ENCODE measurements at regions not wholly inside any gene's neighbourhood (a gene's known extent, or its start where the extent isn't known, plus 50 kb on each side); places are given as distances from the start of the nearest gene placed in this dataset.

GRCh38 chr17:55829995-55830612 is 79.3 kb downstream of the PCTP start:
- H3K27me3 Mint-ChIP-seq, result peaks cover 1% of the 10 kb centered on the region
- H3K36me3 Mint-ChIP-seq (ENCODE audit: low read depth), result no peaks in the 10 kb centered on the region
- no peak overlapping the region for H3K27ac Mint-ChIP-seq
- no peaks in the 10 kb centered on the region for H3K9me3 Mint-ChIP-seq
- intact Hi-C loops (cut with micrococcal nuclease), result no loop called here
- H3K4me1 Mint-ChIP-seq, result no peaks in the 10 kb centered on the region
- no peak overlapping the region for H3K4me3 Mint-ChIP-seq
- no peak for DNase-seq

DNA sequence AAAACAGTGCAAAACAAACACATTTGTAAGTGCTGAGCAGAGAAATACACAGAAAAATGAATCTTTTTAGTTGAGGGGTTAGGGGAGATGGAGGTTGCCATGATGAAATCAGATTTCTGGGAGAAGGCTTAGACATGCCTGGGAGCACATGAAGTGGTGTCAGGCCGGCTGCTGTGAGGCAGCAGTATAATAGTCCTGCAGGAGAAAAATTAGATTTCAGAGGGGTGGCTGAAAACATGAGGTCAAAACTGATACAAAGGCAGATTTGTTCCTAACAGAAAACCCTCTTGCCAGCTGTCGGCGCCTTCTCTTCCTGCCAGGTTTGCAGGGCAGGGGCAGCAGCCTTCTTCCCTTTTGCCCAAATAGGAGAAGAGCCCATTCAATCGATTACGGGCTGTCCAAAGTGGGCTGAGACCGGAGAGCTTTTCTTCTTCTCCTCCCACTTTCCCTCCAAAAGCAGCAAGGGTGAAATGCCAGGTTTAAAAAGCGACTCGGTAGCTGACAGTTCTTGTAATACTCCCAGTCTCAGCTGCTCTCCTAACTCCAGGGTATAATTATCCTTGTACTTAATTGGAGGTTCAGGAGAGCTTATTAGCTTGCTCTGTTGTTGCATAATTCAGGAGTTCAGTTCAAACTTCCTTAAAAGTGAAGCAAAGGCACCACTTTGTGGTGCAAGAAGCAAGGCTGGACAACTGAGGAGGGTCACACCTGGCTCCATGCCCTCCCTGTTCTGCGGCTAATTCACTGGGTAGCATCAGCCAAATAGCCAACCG is 80.0 kb downstream of the PCTP start:
- intact Hi-C loops (cut with micrococcal nuclease), result no loop called here
- no peaks in the 10 kb centered on the region for H3K36me3 Mint-ChIP-seq (ENCODE audit: low read depth)
- H3K9me3 Mint-ChIP-seq, result no peaks in the 10 kb centered on the region
- DNase-seq, result no peak
- no peaks in the 10 kb centered on the region for H3K4me1 Mint-ChIP-seq
- no peak overlapping the region for H3K4me3 Mint-ChIP-seq
- peaks cover 1% of the 10 kb centered on the region for H3K27me3 Mint-ChIP-seq
- H3K27ac Mint-ChIP-seq, result no peak overlapping the region

DNA sequence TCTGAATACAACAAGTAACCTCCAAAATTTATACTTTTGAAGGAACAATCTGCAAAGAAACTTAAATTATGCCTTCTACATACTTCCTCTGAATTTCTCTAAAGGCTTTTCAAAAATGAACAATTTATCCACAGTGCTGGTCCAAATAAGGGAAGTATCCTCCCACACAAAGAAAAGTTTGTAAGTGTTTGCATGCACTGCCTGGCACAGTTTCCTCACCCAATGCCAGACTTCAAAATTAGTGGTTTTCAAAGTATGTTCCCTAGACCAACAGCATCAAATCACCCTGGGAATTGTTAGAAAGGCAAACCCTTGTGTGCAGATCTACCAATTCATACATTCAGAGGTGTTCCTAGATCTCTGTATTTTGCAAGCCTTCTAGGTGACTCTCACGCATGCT is 82.5 kb downstream of the PCTP start:
- no peak for DNase-seq
- Mint-ChIP-seq H3K27ac (no peak overlapping the region), H3K4me3 (no peak overlapping the region), H3K36me3 (ENCODE audit: low read depth) (no peaks in the 10 kb centered on the region), H3K9me3 (no peaks in the 10 kb centered on the region), H3K4me1 (no peaks in the 10 kb centered on the region), H3K27me3 (peaks cover 1% of the 10 kb centered on the region)
- intact Hi-C loops (cut with micrococcal nuclease), result no loop called here

GRCh38 chr17:55842405-55843158 is 91.7 kb downstream of the PCTP start:
- H3K9me3 Mint-ChIP-seq, result no peaks in the 10 kb centered on the region
- intact Hi-C loops (cut with micrococcal nuclease), result no loop called here
- DNase-seq, result no peak
- no peak overlapping the region for H3K27ac Mint-ChIP-seq
- H3K4me3 Mint-ChIP-seq, result no peak overlapping the region
- H3K4me1 Mint-ChIP-seq, result peaks cover 2% of the 10 kb centered on the region
- H3K36me3 Mint-ChIP-seq (ENCODE audit: low read depth), result no peaks in the 10 kb centered on the region
- H3K27me3 Mint-ChIP-seq, result peaks cover 17% of the 10 kb centered on the region

DNA sequence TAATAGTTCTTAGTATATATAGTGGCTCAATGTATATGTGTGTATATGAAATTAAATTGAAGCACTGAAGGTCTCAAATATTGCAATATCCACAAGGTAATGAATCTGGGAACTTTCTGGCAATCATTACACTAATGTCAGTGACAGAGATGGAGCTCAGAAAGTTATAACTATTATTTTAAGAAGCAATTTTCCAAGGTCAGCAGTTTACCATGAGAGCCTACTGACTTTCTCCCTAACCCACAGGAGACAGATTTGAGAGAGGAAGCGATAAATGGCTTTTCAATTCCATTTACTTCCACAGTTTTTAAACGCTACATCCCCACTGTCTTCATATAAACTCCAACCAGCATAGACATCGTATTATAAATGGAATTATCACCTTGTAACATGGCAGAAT is 92.9 kb downstream of the PCTP start:
- intact Hi-C loops (cut with micrococcal nuclease), result no loop called here
- Mint-ChIP-seq H3K27ac (no peak overlapping the region), H3K4me1 (peaks cover 2% of the 10 kb centered on the region), H3K9me3 (no peaks in the 10 kb centered on the region), H3K36me3 (ENCODE audit: low read depth) (no peaks in the 10 kb centered on the region), H3K4me3 (no peak overlapping the region), H3K27me3 (peaks cover 17% of the 10 kb centered on the region)
- no peak for DNase-seq

DNA sequence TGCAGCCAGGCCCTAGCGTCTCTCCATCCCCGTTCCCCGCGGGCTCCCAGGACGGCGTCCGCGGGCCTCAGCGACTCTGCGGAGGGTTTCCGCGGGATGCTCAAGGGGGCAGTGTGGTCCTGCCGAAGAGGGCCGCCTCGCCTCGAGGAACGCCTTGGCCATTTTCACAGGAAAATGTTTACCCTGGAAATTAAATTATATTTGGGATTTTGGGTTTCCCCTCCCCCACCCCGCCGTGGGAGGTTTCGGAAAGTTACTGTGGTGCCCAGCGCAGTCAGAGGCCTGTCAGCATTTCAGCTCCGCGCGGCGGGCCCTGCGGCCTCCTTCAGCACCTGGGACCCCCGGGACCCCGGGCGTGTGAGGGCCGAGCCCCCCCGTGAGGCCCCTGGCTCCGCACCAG is 94.5 kb downstream of the PCTP start:
- H3K27ac Mint-ChIP-seq, result no peak overlapping the region
- H3K4me1 Mint-ChIP-seq, result peaks cover 2% of the 10 kb centered on the region
- peaks cover 17% of the 10 kb centered on the region for H3K27me3 Mint-ChIP-seq
- DNase-seq, result peak; percentile 65
- no peaks in the 10 kb centered on the region for H3K36me3 Mint-ChIP-seq (ENCODE audit: low read depth)
- intact Hi-C loops (cut with micrococcal nuclease), result no loop called here
- H3K9me3 Mint-ChIP-seq, result no peaks in the 10 kb centered on the region
- H3K4me3 Mint-ChIP-seq, result no peak overlapping the region

- DNase-seq, result no peak
- no peaks in the 10 kb centered on the region for H3K36me3 Mint-ChIP-seq (ENCODE audit: low read depth)
- H3K4me3 Mint-ChIP-seq, result no peak overlapping the region
- peaks cover 2% of the 10 kb centered on the region for H3K4me1 Mint-ChIP-seq
- intact Hi-C loops (cut with micrococcal nuclease), result no loop called here
- H3K9me3 Mint-ChIP-seq, result no peaks in the 10 kb centered on the region
- no peak overlapping the region for H3K27ac Mint-ChIP-seq
- peaks cover 17% of the 10 kb centered on the region for H3K27me3 Mint-ChIP-seq
These were observed 95.9 kb downstream of the PCTP start for GRCh38 chr17:55846745-55847144.

- DNase-seq, result peak; percentile 33
- intact Hi-C loops (cut with micrococcal nuclease), result no loop called here
- Mint-ChIP-seq H3K4me1 (no peaks in the 10 kb centered on the region), H3K4me3 (no peak overlapping the region), H3K27ac (no peak overlapping the region), H3K9me3 (no peaks in the 10 kb centered on the region), H3K36me3 (ENCODE audit: low read depth) (no peaks in the 10 kb centered on the region), H3K27me3 (no peaks in the 10 kb centered on the region)
These were observed 101.9 kb downstream of the PCTP start for GRCh38 chr17:55852734-55853133.

DNA sequence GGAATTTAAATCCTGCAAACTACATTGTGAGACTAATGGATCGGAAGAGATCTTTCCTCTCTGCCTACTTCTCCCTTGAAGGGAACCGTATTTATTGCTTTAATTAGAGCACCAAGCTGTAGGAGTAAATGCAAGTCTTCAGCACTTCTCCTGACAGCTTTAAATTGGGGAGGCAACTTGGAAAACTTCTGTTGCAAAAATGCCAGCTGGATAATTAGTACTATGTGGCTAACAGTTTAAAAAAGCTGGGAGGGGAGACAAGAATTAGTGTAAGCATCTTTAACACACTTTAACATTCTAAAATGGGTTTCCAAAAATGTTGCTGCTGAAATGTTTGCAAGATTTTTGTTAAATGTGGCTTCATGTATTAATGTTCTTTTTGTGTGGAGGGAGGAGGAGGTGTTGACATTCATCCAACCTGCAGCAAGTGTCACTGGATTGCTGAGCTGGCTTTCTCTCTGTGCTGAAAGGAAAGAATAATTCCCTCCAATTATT is 108.5 kb downstream of the PCTP start:
- no peaks in the 10 kb centered on the region for H3K9me3 Mint-ChIP-seq
- intact Hi-C loops (cut with micrococcal nuclease), result no loop called here
- no peak overlapping the region for H3K27ac Mint-ChIP-seq
- no peak for DNase-seq
- peaks cover 7% of the 10 kb centered on the region for H3K27me3 Mint-ChIP-seq
- no peak overlapping the region for H3K4me3 Mint-ChIP-seq
- H3K4me1 Mint-ChIP-seq, result no peaks in the 10 kb centered on the region
- H3K36me3 Mint-ChIP-seq (ENCODE audit: low read depth), result no peaks in the 10 kb centered on the region

GRCh38 chr17:55865072-55865762 is 114.4 kb downstream of the PCTP start:
- H3K27ac Mint-ChIP-seq, result no peak overlapping the region

DNA sequence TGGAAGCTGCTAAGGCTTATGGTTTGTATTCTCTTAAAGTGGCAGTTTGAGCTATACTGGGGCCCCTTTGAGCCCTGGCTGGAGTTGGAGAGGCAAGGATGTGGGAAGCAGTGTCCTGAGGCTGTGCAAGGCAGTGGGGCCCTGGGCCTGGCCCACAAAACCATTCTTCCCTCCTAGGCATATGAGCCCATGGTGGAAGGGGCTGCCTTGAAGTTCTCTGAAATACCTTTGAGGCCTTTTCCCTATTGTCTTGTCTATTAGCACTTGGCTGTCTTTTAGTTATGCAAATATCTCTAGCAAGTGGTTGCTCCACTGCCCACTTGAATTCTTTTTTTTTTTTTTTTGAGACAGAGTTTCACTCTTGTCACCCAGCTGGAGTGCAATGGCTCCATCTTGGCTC is 119.2 kb downstream of the PCTP start:
- Mint-ChIP-seq H3K4me3 (no peak overlapping the region), H3K27ac (no peak overlapping the region), H3K36me3 (ENCODE audit: low read depth) (no peaks in the 10 kb centered on the region), H3K4me1 (no peaks in the 10 kb centered on the region), H3K27me3 (no peaks in the 10 kb centered on the region), H3K9me3 (no peaks in the 10 kb centered on the region)
- intact Hi-C loops (cut with micrococcal nuclease), result no loop called here
- DNase-seq, result no peak

More at GRCh38 chr17:55865072-55865762, 114.4 kb downstream of the PCTP start:
- intact Hi-C loops (cut with micrococcal nuclease), result no loop called here
- Mint-ChIP-seq H3K4me3 (no peak overlapping the region), H3K9me3 (no peaks in the 10 kb centered on the region), H3K27me3 (peaks cover 5% of the 10 kb centered on the region), H3K4me1 (no peaks in the 10 kb centered on the region), H3K36me3 (ENCODE audit: low read depth) (no peaks in the 10 kb centered on the region)
- DNase-seq, result no peak

DNA sequence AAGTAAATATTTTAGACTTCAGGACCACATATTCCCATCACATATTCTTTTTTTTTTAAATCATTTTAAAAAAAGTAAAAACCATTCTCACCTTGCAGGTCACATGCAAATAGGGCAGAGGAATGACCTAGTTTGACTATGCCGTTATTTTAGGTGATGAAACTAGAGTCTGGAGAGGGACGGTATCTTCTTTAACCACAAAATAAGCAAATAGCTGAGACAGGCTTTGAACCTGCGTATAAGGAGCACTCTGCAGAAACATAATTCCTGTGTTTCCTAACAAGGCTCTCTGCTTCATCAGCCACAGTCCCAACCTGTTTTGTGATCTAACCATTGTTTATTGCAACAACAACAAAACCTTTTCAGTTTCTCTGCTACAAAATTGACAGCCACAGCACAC is 121.5 kb downstream of the PCTP start:
- Mint-ChIP-seq H3K36me3 (ENCODE audit: low read depth) (no peaks in the 10 kb centered on the region), H3K9me3 (no peaks in the 10 kb centered on the region), H3K27ac (no peak overlapping the region), H3K27me3 (peaks cover 7% of the 10 kb centered on the region), H3K4me1 (no peaks in the 10 kb centered on the region), H3K4me3 (no peak overlapping the region)
- intact Hi-C loops (cut with micrococcal nuclease), result no loop called here
- no peak for DNase-seq

DNA sequence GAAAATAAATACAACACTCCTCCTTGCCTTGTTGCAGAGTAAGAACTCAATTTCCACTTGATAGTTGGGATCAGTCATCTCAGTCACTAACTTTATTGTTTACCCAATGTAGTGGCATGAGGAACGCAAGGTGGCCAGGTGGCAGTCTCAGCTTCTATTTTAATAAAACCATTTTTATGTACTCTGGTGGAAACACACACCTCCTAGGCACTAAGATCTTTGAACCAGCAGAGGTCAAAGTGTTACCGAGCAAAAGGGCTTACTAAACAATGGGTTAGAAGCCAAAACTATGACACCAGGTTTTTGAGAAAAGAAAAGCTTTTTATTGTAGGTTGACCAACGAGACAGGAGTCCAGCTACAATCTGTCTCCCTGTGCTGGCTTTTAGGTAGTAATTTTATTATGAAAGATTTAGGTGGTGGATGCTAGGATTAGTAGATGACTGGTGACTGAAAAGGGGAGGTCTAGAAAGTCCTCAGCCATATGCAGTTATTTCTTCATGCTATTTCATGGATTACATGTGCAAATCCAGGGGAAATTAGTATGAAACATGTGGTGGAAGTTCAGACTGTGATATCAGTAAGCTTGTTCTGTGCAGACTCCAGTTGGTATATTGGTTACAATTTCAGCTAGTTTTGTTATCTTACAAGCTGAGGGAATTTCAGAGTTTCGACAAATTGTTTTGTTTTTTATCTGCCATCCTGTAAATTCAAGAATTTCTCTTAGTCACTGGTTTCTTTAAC is 122.3 kb downstream of the PCTP start:
- H3K27ac Mint-ChIP-seq, result no peak overlapping the region
- no peak overlapping the region for H3K4me3 Mint-ChIP-seq
- no peaks in the 10 kb centered on the region for H3K9me3 Mint-ChIP-seq
- no peaks in the 10 kb centered on the region for H3K4me1 Mint-ChIP-seq
- no peak for DNase-seq
- intact Hi-C loops (cut with micrococcal nuclease), result no loop called here
- H3K36me3 Mint-ChIP-seq (ENCODE audit: low read depth), result no peaks in the 10 kb centered on the region
- peaks cover 8% of the 10 kb centered on the region for H3K27me3 Mint-ChIP-seq

Data from activated CD4-positive, alpha-beta T cell treated with anti-CD3 and anti-CD28 coated beads, Interleukin-2, amount 10 ng/mL, durations not matched to agents 24 days and 14 days (primary cell).